ENCODE measurements at regions not wholly inside any gene's neighbourhood (a gene's known extent, or its start where the extent isn't known, plus 50 kb on each side); places are given as distances from the start of the nearest gene placed in this dataset.

DNA sequence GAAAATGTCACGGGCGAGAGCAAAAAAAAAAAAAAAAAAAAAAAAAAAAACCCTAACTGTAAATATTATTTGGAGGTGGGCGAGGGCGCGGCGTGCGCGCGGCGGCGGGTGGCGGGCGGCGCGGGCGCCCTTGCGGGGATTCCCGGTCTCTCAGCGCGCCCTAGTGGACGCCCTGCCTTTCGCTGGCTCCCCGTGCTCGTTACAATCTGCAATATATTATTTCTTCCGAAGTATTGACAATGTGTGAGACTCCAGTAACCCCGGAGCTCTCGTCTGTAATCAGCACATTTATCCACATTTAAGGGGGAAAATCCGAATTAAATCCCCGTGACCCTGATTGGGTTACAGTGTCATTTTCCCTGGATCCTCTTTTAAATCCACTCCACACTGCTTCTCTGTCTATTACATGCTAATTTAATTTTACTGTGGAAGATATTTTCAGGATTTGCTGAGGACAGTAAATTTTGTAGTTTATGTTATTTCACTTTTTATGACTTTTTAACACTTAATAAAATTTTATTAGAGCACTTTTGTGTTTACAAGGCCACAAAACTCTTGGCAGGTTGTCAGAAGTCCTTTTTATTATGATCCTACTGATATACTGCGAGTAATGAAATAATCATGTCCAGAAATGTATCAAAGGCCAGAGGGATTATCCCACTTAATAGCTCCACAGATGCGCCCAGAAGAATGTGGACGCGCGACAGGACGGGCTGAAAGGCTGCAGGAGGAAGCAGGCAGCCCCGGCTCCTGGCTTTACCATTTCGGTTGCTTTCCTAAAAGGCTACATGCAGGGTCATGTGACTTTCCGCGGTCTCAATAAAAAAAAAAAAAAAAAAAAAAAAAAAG, 369.1 kb downstream of the MTX2 start:
- ATAC-seq: peak; percentile 82

DNA sequence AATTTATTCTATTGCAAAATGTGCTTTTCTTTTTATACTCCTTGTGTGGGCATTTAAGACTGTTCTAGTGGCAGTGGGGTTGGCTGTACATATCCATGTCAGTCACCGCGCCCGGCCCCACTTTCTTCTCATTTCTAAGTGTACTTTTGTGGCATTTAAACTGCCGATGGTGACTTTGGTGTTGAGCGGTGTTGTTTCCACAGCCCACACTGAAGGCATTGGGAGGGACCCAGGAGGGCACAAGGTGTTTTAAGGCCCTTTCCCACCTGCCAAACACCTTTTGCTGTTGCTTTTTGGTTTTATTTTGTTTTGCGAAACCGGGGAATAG, 369.7 kb downstream of the MTX2 start:
- no peak for ATAC-seq
- TF ChIP-seq ZNF8 (CRISPR knock-in tag; IDR thresholded peaks at IDR 0.05) (no peak), RARB (CRISPR knock-in tag; IDR thresholded peaks at IDR 0.05) (no peak), CSDC2 (CRISPR knock-in tag; IDR thresholded peaks at IDR 0.05) (no peak), ZFP3 (CRISPR knock-in tag; IDR thresholded peaks at IDR 0.05) (no peak), TOX (CRISPR knock-in tag; IDR thresholded peaks at IDR 0.05; ENCODE audit: borderline replicate concordance) (no peak), GLIS3 (CRISPR knock-in tag; IDR thresholded peaks at IDR 0.05) (no peak), OSR1 (CRISPR knock-in tag; IDR thresholded peaks at IDR 0.05) (no peak)
- TF ChIP-seq, protein P1, sequence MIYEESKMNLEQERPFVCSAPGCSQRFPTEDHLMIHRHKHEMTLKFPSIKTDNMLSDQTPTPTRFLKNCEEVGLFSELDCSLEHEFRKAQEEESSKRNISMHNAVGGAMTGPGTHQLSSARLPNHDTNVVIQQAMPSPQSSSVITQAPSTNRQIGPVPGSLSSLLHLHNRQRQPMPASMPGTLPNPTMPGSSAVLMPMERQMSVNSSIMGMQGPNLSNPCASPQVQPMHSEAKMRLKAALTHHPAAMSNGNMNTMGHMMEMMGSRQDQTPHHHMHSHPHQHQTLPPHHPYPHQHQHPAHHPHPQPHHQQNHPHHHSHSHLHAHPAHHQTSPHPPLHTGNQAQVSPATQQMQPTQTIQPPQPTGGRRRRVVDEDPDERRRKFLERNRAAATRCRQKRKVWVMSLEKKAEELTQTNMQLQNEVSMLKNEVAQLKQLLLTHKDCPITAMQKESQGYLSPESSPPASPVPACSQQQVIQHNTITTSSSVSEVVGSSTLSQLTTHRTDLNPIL (CRISPR knock-in tag; IDR thresholded peaks at IDR 0.05; ENCODE audit: low read depth): no peak
- TF ChIP-seq, protein P2, sequence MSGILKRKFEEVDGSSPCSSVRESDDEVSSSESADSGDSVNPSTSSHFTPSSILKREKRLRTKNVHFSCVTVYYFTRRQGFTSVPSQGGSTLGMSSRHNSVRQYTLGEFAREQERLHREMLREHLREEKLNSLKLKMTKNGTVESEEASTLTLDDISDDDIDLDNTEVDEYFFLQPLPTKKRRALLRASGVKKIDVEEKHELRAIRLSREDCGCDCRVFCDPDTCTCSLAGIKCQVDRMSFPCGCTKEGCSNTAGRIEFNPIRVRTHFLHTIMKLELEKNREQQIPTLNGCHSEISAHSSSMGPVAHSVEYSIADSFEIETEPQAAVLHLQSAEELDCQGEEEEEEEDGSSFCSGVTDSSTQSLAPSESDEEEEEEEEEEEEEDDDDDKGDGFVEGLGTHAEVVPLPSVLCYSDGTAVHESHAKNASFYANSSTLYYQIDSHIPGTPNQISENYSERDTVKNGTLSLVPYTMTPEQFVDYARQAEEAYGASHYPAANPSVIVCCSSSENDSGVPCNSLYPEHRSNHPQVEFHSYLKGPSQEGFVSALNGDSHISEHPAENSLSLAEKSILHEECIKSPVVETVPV (CRISPR knock-in tag; IDR thresholded peaks at IDR 0.05): no peak
- TF ChIP-seq, protein P3, sequence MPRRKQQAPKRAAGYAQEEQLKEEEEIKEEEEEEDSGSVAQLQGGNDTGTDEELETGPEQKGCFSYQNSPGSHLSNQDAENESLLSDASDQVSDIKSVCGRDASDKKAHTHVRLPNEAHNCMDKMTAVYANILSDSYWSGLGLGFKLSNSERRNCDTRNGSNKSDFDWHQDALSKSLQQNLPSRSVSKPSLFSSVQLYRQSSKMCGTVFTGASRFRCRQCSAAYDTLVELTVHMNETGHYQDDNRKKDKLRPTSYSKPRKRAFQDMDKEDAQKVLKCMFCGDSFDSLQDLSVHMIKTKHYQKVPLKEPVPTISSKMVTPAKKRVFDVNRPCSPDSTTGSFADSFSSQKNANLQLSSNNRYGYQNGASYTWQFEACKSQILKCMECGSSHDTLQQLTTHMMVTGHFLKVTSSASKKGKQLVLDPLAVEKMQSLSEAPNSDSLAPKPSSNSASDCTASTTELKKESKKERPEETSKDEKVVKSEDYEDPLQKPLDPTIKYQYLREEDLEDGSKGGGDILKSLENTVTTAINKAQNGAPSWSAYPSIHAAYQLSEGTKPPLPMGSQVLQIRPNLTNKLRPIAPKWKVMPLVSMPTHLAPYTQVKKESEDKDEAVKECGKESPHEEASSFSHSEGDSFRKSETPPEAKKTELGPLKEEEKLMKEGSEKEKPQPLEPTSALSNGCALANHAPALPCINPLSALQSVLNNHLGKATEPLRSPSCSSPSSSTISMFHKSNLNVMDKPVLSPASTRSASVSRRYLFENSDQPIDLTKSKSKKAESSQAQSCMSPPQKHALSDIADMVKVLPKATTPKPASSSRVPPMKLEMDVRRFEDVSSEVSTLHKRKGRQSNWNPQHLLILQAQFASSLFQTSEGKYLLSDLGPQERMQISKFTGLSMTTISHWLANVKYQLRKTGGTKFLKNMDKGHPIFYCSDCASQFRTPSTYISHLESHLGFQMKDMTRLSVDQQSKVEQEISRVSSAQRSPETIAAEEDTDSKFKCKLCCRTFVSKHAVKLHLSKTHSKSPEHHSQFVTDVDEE (CRISPR knock-in tag; IDR thresholded peaks at IDR 0.05): no peak

More for the DNA sequence above, 369.1 kb downstream of the MTX2 start:
- TF ChIP-seq RARB (CRISPR knock-in tag; IDR thresholded peaks at IDR 0.05): no peak
- peak; percentile 94 for TF ChIP-seq TCF4 (CRISPR knock-in tag; IDR thresholded peaks at IDR 0.05; ENCODE audit: borderline replicate concordance)
- no peak for TF ChIP-seq ZFP30 (CRISPR knock-in tag; IDR thresholded peaks at IDR 0.05)
- no peak for TF ChIP-seq ARNTL (CRISPR knock-in tag; IDR thresholded peaks at IDR 0.05; ENCODE audit: borderline replicate concordance, low read depth)
- TF ChIP-seq TOX (CRISPR knock-in tag; IDR thresholded peaks at IDR 0.05; ENCODE audit: borderline replicate concordance): no peak
- no peak for TF ChIP-seq GLIS3 (CRISPR knock-in tag; IDR thresholded peaks at IDR 0.05)
- TF ChIP-seq ESRRG (CRISPR knock-in tag; IDR thresholded peaks at IDR 0.05): no peak
- no peak for TF ChIP-seq ZNF70 (CRISPR knock-in tag; IDR thresholded peaks at IDR 0.05)
- no peak for TF ChIP-seq BACH2 (CRISPR knock-in tag; IDR thresholded peaks at IDR 0.05; ENCODE audit: borderline replicate concordance)
- no peak for TF ChIP-seq OSR1 (CRISPR knock-in tag; IDR thresholded peaks at IDR 0.05)
- TF ChIP-seq SNAI2 (CRISPR knock-in tag; IDR thresholded peaks at IDR 0.05): no peak
- no peak for TF ChIP-seq ZC3H10 (CRISPR knock-in tag; IDR thresholded peaks at IDR 0.05)
- TF ChIP-seq, protein P1 (CRISPR knock-in tag; IDR thresholded peaks at IDR 0.05; ENCODE audit: low read depth): 0 out of 2 replicates have a peak, but pooled peaks have one; percentile 58
- TF ChIP-seq CSDC2 (CRISPR knock-in tag; IDR thresholded peaks at IDR 0.05): no peak
- TF ChIP-seq, protein P3 (CRISPR knock-in tag; IDR thresholded peaks at IDR 0.05): peak; percentile 86
- TF ChIP-seq PPARA (CRISPR knock-in tag; IDR thresholded peaks at IDR 0.05; ENCODE audit: borderline replicate concordance): no peak
- peak; percentile 44; the same call in 1 of the 2 replicates for TF ChIP-seq ZNF8 (CRISPR knock-in tag; IDR thresholded peaks at IDR 0.05)
- TF ChIP-seq, protein P2 (CRISPR knock-in tag; IDR thresholded peaks at IDR 0.05): peak; percentile 94
- TF ChIP-seq ISL1 (CRISPR knock-in tag; IDR thresholded peaks at IDR 0.05): peak; percentile 74
- TF ChIP-seq ZNF565 (CRISPR knock-in tag; conservative IDR thresholded peaks at IDR 0.05; ENCODE audit: low read depth): no peak
- TF ChIP-seq, protein P4, sequence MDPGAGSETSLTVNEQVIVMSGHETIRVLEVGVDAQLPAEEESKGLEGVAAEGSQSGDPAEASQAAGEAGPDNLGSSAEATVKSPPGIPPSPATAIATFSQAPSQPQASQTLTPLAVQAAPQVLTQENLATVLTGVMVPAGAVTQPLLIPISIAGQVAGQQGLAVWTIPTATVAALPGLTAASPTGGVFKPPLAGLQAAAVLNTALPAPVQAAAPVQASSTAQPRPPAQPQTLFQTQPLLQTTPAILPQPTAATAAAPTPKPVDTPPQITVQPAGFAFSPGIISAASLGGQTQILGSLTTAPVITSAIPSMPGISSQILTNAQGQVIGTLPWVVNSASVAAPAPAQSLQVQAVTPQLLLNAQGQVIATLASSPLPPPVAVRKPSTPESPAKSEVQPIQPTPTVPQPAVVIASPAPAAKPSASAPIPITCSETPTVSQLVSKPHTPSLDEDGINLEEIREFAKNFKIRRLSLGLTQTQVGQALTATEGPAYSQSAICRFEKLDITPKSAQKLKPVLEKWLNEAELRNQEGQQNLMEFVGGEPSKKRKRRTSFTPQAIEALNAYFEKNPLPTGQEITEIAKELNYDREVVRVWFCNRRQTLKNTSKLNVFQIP (CRISPR knock-in tag; IDR thresholded peaks at IDR 0.05; ENCODE audit: borderline replicate concordance, low read depth): no peak
- TF ChIP-seq ZFP3 (CRISPR knock-in tag; IDR thresholded peaks at IDR 0.05): no peak
- TF ChIP-seq, protein P5, sequence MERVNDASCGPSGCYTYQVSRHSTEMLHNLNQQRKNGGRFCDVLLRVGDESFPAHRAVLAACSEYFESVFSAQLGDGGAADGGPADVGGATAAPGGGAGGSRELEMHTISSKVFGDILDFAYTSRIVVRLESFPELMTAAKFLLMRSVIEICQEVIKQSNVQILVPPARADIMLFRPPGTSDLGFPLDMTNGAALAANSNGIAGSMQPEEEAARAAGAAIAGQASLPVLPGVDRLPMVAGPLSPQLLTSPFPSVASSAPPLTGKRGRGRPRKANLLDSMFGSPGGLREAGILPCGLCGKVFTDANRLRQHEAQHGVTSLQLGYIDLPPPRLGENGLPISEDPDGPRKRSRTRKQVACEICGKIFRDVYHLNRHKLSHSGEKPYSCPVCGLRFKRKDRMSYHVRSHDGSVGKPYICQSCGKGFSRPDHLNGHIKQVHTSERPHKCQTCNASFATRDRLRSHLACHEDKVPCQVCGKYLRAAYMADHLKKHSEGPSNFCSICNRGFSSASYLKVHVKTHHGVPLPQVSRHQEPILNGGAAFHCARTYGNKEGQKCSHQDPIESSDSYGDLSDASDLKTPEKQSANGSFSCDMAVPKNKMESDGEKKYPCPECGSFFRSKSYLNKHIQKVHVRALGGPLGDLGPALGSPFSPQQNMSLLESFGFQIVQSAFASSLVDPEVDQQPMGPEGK (CRISPR knock-in tag; IDR thresholded peaks at IDR 0.05; ENCODE audit: borderline replicate concordance): no peak
